ENCODE measurements at regions not wholly inside any gene's neighbourhood (a gene's known extent, or its start where the extent isn't known, plus 50 kb on each side); places are given as distances from the start of the nearest gene placed in this dataset.

GRCh38 chr2:151120011-151120410, 141.7 kb downstream of the RBM43 start (continued):
- no peak for TF ChIP-seq ETS1 (IDR thresholded peaks at IDR 0.05)
- no peak for TF ChIP-seq CTCF (conservative IDR thresholded peaks at IDR 0.05; ENCODE audit: low read depth in 2 of 2)
- no peak for TF ChIP-seq JUNB (IDR thresholded peaks at IDR 0.05; ENCODE audit: unreplicated experiment)
- TF ChIP-seq POLR2AphosphoS5 (IDR thresholded peaks at IDR 0.05; ENCODE audit: low read depth), result no peak
- no peak for TF ChIP-seq ZNF114 (CRISPR knock-in tag; IDR thresholded peaks at IDR 0.05)
- no peak for TF ChIP-seq EZH2phosphoT487 (IDR thresholded peaks at IDR 0.05; ENCODE audit: unreplicated experiment)
- TF ChIP-seq NANOG (IDR thresholded peaks at IDR 0.05; ENCODE audit: borderline replicate concordance), result no peak

- Histone ChIP-seq H3F3A (replicated peaks; ENCODE audit: low read depth) (no peaks in the 10 kb centered on the region), H3K27me3 (ENCODE audit: insufficient read depth) (no peaks in the 10 kb centered on the region), H3K36me3 (ENCODE audit: insufficient read depth) (peaks cover 9% of the 10 kb centered on the region; the same call in 1 of the 2 replicates), H3K27ac (ENCODE audit: low read depth) (no peak overlapping the region), H3K4me2 (no peak overlapping the region), H3K4me3 (no peak overlapping the region), H3K79me2 (replicated peaks; ENCODE audit: insufficient read depth) (no peaks in the 10 kb centered on the region), H3K4me1 (ENCODE audit: insufficient read depth) (no peaks in the 10 kb centered on the region), H4K20me1 (replicated peaks; ENCODE audit: insufficient read depth) (no peaks in the 10 kb centered on the region), H2AFZ (no peak overlapping the region), H3K9me2 (ENCODE audit: insufficient read depth) (peaks cover 11% of the 10 kb centered on the region; the same call in 1 of the 2 replicates)
- H3K9me3 Mint-ChIP-seq, result peaks cover 30% of the 10 kb centered on the region
- DNase-seq (ENCODE audit: low spot score), result no peak
- H3K4me3 Mint-ChIP-seq, result no peak overlapping the region
- H3K27me3 Mint-ChIP-seq (ENCODE audit: insufficient read depth, low read depth, poor library complexity), result peaks cover 3% of the 10 kb centered on the region
- H3K36me3 Mint-ChIP-seq (ENCODE audit: low read depth), result peaks cover 31% of the 10 kb centered on the region
- no peaks in the 10 kb centered on the region; the same call in 2 of the 3 replicates for H3K4me1 Mint-ChIP-seq
- TF ChIP-seq ETS1 (IDR thresholded peaks at IDR 0.05), result no peak
- TF ChIP-seq STAT1 (IDR thresholded peaks at IDR 0.05; ENCODE audit: unreplicated experiment), result no peak
- TF ChIP-seq POLR2AphosphoS5 (IDR thresholded peaks at IDR 0.05; ENCODE audit: low read depth), result no peak
- TF ChIP-seq REST (IDR thresholded peaks at IDR 0.05; ENCODE audit: unreplicated experiment), result no peak
- ATAC-seq, result no peak
- H3K27ac Mint-ChIP-seq, result no peak overlapping the region
These were observed 142.3 kb downstream of the RBM43 start for GRCh38 chr2:151119374-151119773.

All from GM23338 (cell line).